ENCODE measurements at regions not wholly inside any gene's neighbourhood (a gene's known extent, or its start where the extent isn't known, plus 50 kb on each side); places are given as distances from the start of the nearest gene placed in this dataset.

DNA sequence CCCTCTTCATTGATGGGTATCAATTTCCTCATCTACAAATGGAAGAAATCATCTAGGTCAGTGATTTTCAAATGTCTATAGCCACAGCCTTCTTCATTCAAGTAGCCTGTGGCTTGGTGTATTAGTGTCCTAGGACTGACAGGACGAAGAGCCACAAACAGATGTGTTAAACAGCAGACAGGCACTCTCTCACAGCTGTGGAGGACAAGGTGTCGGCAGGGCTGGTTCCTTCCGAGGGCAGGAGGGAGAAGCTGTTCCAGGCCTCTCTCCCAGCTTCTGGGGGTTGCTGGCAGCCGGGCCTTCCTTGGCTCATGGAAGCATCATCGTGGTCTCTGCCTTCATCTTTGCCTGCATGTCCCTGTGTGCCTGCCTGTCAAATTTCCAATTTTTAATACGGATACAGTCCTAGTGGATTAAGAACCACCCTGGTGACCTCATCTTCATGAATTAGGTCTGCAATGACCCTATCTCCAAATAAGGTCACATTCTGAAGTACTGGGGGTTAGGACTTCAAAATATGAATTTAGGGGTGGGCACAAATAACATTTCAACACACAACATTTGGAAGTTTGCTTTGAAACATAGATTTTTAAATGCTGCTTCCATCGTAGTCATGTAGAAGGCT, 86.5 kb downstream of the PTGR3 start:
- no peak overlapping the region for H3K27ac ChIP-seq (ENCODE audit: low read depth, low read length)
- H3K27ac Mint-ChIP-seq = peak overlapping the region in 1 of 8 donors; percentile 65
- H3K27me3 Mint-ChIP-seq = peaks cover 0 to 15% of the 10 kb centered on the region in 2 donors
- H3K4me1 ChIP-seq (ENCODE audit: insufficient read depth, low read length) = no peaks in the 10 kb centered on the region
- H3K36me3 Mint-ChIP-seq = no peaks in the 10 kb centered on the region
- peaks cover 3 to 16% (median 10%) of the 10 kb centered on the region in 3 donors for H3K4me1 Mint-ChIP-seq
- H3K9me3 ChIP-seq (ENCODE audit: low read length) = no peaks in the 10 kb centered on the region
- H3K9me3 Mint-ChIP-seq = no peaks in the 10 kb centered on the region
- no peaks in the 10 kb centered on the region for H3K36me3 ChIP-seq (ENCODE audit: insufficient read depth, low read length)
- no peak for DNase-seq
- H3K27me3 ChIP-seq (ENCODE audit: insufficient read depth, low read length, poor library complexity, severe bottlenecking) = no peaks in the 10 kb centered on the region
- ChIA-PET CTCF (no interaction called here), POLR2A (no interaction called here)
- no peak overlapping the region for H3K4me3 Mint-ChIP-seq
- H3K4me3 ChIP-seq (ENCODE audit: low read length) = no peak overlapping the region

DNA sequence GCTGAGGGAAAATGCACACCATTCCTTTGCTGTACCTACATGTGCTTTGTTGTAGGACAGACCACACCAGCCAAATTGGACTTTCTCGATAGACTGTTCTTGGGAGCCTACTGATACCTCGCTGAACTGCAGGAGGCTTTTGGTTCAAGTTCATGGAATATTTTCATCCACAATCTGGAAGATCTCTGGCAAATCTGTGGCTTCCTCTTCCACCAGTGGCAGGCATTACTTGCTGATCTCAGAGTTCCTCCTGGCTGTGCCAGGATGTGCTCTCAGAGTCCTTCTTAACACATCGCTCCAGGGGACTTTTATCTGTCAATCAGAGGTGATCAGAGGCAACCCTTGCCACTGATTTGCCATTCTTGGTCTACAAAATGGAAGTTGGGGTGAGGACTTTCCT, 87.7 kb downstream of the PTGR3 start:
- ChIA-PET CTCF (no interaction called here), POLR2A (no interaction called here)
- peak overlapping the region in 1 of 8 donors; percentile 20 for H3K27ac Mint-ChIP-seq

DNA sequence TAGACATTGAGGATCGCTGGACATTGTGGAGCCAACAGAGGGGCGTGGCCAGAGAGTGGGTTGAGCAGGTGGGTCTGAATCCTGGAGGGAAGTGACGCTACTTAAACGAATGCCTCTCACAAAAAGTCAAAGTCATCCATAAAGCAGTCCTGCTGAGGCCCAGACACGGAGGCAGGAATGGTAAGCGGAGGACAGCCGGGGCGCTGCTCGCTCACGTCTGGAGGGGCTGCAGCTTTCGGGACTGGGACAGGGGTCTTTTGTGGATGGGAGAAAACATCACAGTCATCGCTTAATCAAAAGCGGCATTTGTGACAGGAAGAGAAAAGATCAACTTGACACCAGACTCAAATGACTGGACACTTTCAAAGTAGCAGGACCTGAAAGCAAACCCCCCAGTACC, 88.4 kb downstream of the PTGR3 start:
- Mint-ChIP-seq H3K27me3 (peaks cover under 1 to 12% of the 10 kb centered on the region in 2 donors), H3K4me3 (no peak overlapping the region), H3K36me3 (no peaks in the 10 kb centered on the region), H3K4me1 (peaks cover 0 to 7% (median 4%) of the 10 kb centered on the region in 3 donors), H3K9me3 (no peaks in the 10 kb centered on the region), H3K27ac (peak overlapping the region in 1 of 8 donors; percentile 18)
- H3K9me3 ChIP-seq (ENCODE audit: low read length) = no peaks in the 10 kb centered on the region
- H3K27me3 ChIP-seq (ENCODE audit: insufficient read depth, low read length, poor library complexity, severe bottlenecking) = no peaks in the 10 kb centered on the region
- no peak overlapping the region for H3K27ac ChIP-seq (ENCODE audit: low read depth, low read length)
- no peak for DNase-seq
- no peak overlapping the region for H3K4me3 ChIP-seq (ENCODE audit: low read length)
- CTCF ChIA-PET = interaction anchor here (1.5 kb wide), 1 partner anchor 11 kb away, joined by 4 read pairs; no protein-coding TSS in a partner anchor
- no peaks in the 10 kb centered on the region for H3K4me1 ChIP-seq (ENCODE audit: insufficient read depth, low read length)
- POLR2A ChIA-PET = no interaction called here
- H3K36me3 ChIP-seq (ENCODE audit: insufficient read depth, low read length) = no peaks in the 10 kb centered on the region

More for the DNA sequence above, 87.7 kb downstream of the PTGR3 start:
- H3K27ac ChIP-seq (ENCODE audit: low read depth, low read length) = no peak overlapping the region
- no peak for DNase-seq
- H3K9me3 ChIP-seq (ENCODE audit: low read length) = no peaks in the 10 kb centered on the region
- no peaks in the 10 kb centered on the region for H3K4me1 ChIP-seq (ENCODE audit: insufficient read depth, low read length)
- Mint-ChIP-seq H3K9me3 (no peaks in the 10 kb centered on the region), H3K27me3 (peaks cover 0 to 12% of the 10 kb centered on the region in 2 donors), H3K36me3 (no peaks in the 10 kb centered on the region), H3K4me1 (peaks cover 3 to 11% (median 9%) of the 10 kb centered on the region in 3 donors), H3K4me3 (peak overlapping the region in 1 of 7 donors; percentile 48)
- H3K27me3 ChIP-seq (ENCODE audit: insufficient read depth, low read length, poor library complexity, severe bottlenecking) = no peaks in the 10 kb centered on the region
- no peaks in the 10 kb centered on the region for H3K36me3 ChIP-seq (ENCODE audit: insufficient read depth, low read length)
- no peak overlapping the region for H3K4me3 ChIP-seq (ENCODE audit: low read length)

DNA sequence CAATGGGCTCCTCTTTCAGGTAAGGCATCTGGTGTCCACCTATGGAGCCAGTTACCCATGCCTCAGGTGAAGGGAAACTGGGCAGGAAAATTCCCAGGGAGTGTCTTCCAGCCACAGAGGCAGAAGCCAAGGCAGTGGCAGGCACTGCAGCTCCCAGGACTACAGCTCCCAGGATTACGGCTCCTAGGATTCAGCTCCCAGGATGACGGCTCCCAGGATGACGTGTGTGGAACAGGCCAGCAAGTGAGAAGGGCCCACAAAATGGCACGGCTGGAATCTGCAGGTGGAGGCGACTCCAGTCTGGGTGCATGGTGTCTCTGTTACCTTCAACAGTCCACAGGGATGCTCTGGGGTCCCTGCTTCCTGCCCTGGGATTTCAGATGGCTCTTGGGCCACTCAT, 92.1 kb downstream of the PTGR3 start:
- no peak overlapping the region for H3K4me3 Mint-ChIP-seq
- H3K36me3 Mint-ChIP-seq = no peaks in the 10 kb centered on the region
- Histone ChIP-seq H3K9me3 (ENCODE audit: low read length) (no peaks in the 10 kb centered on the region), H3K27me3 (ENCODE audit: insufficient read depth, low read length, poor library complexity, severe bottlenecking) (no peaks in the 10 kb centered on the region), H3K4me3 (ENCODE audit: low read length) (no peak overlapping the region), H3K36me3 (ENCODE audit: insufficient read depth, low read length) (no peaks in the 10 kb centered on the region), H3K4me1 (ENCODE audit: insufficient read depth, low read length) (no peaks in the 10 kb centered on the region), H3K27ac (ENCODE audit: low read depth, low read length) (no peak overlapping the region)
- H3K27me3 Mint-ChIP-seq = peaks cover 3 to 17% of the 10 kb centered on the region in 2 donors
- no peak for DNase-seq
- H3K4me1 Mint-ChIP-seq = peaks cover 0 to 10% (median 4%) of the 10 kb centered on the region in 3 donors
- POLR2A ChIA-PET = no interaction called here
- H3K9me3 Mint-ChIP-seq = no peaks in the 10 kb centered on the region
- CTCF ChIA-PET = no interaction called here
- H3K27ac Mint-ChIP-seq = no peak overlapping the region

DNA sequence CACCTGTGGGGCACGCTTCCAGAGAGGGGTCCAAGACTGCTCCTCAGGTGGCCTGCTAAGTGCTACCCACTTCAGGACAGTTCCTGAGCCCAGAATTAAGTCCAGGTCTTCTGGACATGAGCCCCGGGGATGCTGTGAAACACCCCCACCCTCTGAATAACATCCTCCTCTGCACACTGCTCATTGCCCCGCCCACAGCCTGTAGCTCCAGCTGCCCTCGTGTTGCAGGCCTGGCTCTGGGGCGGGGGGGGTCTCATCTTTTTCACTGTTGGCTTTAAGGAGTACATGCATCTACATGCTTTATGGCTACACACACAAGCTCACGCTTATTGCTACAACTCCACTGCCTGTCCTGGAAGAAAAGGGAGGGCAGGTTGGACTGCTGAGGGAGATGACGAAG, 92.8 kb downstream of the PTGR3 start:
- Mint-ChIP-seq H3K27ac (no peak overlapping the region), H3K4me3 (no peak overlapping the region), H3K9me3 (no peaks in the 10 kb centered on the region), H3K4me1 (peaks cover 0 to 6% (median under 1%) of the 10 kb centered on the region in 3 donors), H3K27me3 (peaks cover 3 to 17% of the 10 kb centered on the region in 2 donors), H3K36me3 (no peaks in the 10 kb centered on the region)
- Histone ChIP-seq H3K9me3 (ENCODE audit: low read length) (no peaks in the 10 kb centered on the region), H3K4me3 (ENCODE audit: low read length) (no peak overlapping the region), H3K36me3 (ENCODE audit: insufficient read depth, low read length) (no peaks in the 10 kb centered on the region), H3K4me1 (ENCODE audit: insufficient read depth, low read length) (no peaks in the 10 kb centered on the region), H3K27ac (ENCODE audit: low read depth, low read length) (no peak overlapping the region), H3K27me3 (ENCODE audit: insufficient read depth, low read length, poor library complexity, severe bottlenecking) (no peaks in the 10 kb centered on the region)
- ChIA-PET CTCF (no interaction called here), POLR2A (no interaction called here)
- DNase-seq = no peak

DNA sequence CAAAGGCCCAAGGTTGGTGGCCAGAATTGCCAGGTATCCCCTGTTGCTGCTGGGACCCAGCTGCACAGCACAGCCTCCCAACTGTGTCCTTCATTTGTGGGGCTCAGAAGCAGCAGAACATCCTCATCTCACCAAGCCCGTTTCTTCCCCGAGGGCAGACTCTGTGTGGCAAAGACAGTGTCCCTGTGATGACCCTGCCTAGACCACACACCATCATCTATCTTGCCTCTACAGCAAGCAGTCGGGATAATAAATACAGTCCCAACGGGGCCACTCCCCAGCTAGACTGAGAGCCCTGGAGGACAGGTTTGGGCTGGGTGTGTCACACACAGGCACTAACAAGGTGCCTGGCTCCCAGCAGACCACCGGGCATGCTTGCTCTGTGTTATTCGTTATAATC, 93.4 kb downstream of the PTGR3 start:
- H3K27me3 Mint-ChIP-seq = peaks cover 3 to 17% of the 10 kb centered on the region in 2 donors
- H3K4me3 Mint-ChIP-seq = no peak overlapping the region
- no peaks in the 10 kb centered on the region for H3K36me3 Mint-ChIP-seq
- no peak for DNase-seq
- POLR2A ChIA-PET = no interaction called here
- no peak overlapping the region for H3K27ac Mint-ChIP-seq
- Histone ChIP-seq H3K9me3 (ENCODE audit: low read length) (no peaks in the 10 kb centered on the region), H3K27ac (ENCODE audit: low read depth, low read length) (no peak overlapping the region), H3K36me3 (ENCODE audit: insufficient read depth, low read length) (no peaks in the 10 kb centered on the region), H3K4me3 (ENCODE audit: low read length) (no peak overlapping the region), H3K4me1 (ENCODE audit: insufficient read depth, low read length) (no peaks in the 10 kb centered on the region), H3K27me3 (ENCODE audit: insufficient read depth, low read length, poor library complexity, severe bottlenecking) (no peaks in the 10 kb centered on the region)
- H3K9me3 Mint-ChIP-seq = no peaks in the 10 kb centered on the region
- peaks cover 0 to 6% (median 0%) of the 10 kb centered on the region in 3 donors for H3K4me1 Mint-ChIP-seq
- CTCF ChIA-PET = no interaction called here
